H9 (cell line): ENCODE measurements at regions not wholly inside any gene's neighbourhood (a gene's known extent, or its start where the extent isn't known, plus 50 kb on each side); places are given as distances from the start of the nearest gene placed in this dataset.

Experiments used
- DNase-seq: peaks from one replicate; pipeline ENCODE4 v3.0.0-alpha.2; 2017
- H2AFZ ChIP-seq: one replicate; pipeline ENCODE4 v1.6.1; 2013; ENCODE audit warnings: mild to moderate bottlenecking, low read length, control low read depth, moderate library complexity
- H2AK5ac ChIP-seq: 2 replicates; pipeline ENCODE4 v1.6.1; 2013; ENCODE audit warnings: low read length, control low read depth, mixed read lengths; ENCODE audit not compliant: insufficient read length
- H2BK120ac ChIP-seq: one replicate; pipeline ENCODE4 v1.6.1; 2013; ENCODE audit warnings: low read depth, mild to moderate bottlenecking, low read length, control low read depth, inconsistent platforms; ENCODE audit not compliant: poor library complexity, severe bottlenecking
- H2BK12ac ChIP-seq: 2 replicates; pipeline ENCODE4 v1.6.1; 2013; ENCODE audit warnings: low read length, control low read depth, mixed read lengths, low read depth; ENCODE audit not compliant: insufficient read length
- H2BK15ac ChIP-seq: 2 replicates; pipeline ENCODE4 v1.6.1; 2013; ENCODE audit warnings: low read depth, low read length, control low read depth
- H2BK20ac ChIP-seq: one replicate; pipeline ENCODE4 v1.6.1; 2013; ENCODE audit warnings: low read depth, mild to moderate bottlenecking, low read length, control low read depth, inconsistent platforms; ENCODE audit not compliant: poor library complexity, severe bottlenecking
- H2BK5ac ChIP-seq: 2 replicates; pipeline ENCODE4 v1.6.1; 2013; ENCODE audit warnings: low read length, control low read depth, mixed read lengths; ENCODE audit not compliant: insufficient read length
- H3K14ac ChIP-seq: 2 replicates; pipeline ENCODE4 v1.6.1; 2013; ENCODE audit warnings: low read length, control low read depth; ENCODE audit not compliant: insufficient read depth
- H3K18ac ChIP-seq: 2 replicates; pipeline ENCODE4 v1.6.1; 2013; ENCODE audit warnings: low read depth, mild to moderate bottlenecking, mixed read lengths, low read length, control low read depth; ENCODE audit not compliant: insufficient read length
- H3K23ac ChIP-seq: 2 replicates; pipeline ENCODE4 v1.6.1; 2013; ENCODE audit warnings: low read length, control low read depth, mixed read lengths, low read depth; ENCODE audit not compliant: insufficient read length
- H3K23me2 ChIP-seq: 2 replicates; pipeline ENCODE4 v1.6.1; 2013; ENCODE audit warnings: low read depth, mild to moderate bottlenecking, mixed read lengths, low read length, control low read depth; ENCODE audit not compliant: insufficient read length, poor library complexity, severe bottlenecking
- H3K27ac ChIP-seq: 2 replicates; pipeline ENCODE4 v1.5.1; 2013; ENCODE audit warnings: low read length, control low read depth, mixed read lengths, low read depth; ENCODE audit not compliant: insufficient read length
- H3K27me3 ChIP-seq: 2 replicates; pipeline ENCODE4 v1.6.1; 2013; ENCODE audit warnings: low read length, control low read depth, inconsistent platforms; ENCODE audit not compliant: insufficient read depth
- H3K4ac ChIP-seq: 2 replicates; pipeline ENCODE4 v1.6.1; 2013; ENCODE audit warnings: low read depth, mild to moderate bottlenecking, control low read depth, inconsistent platforms, low read length, moderate library complexity
- H3K4me1 ChIP-seq: 2 replicates; pipeline ENCODE4 v1.6.1; 2013; ENCODE audit warnings: low read length, control low read depth, inconsistent platforms; ENCODE audit not compliant: insufficient read depth
- H3K4me2 ChIP-seq: 2 replicates; pipeline ENCODE4 v1.6.1; 2013; ENCODE audit warnings: low read length, control low read depth, mixed read lengths; ENCODE audit not compliant: insufficient read length, insufficient read depth
- H3K56ac ChIP-seq: 2 replicates; pipeline ENCODE4 v1.6.1; 2013; ENCODE audit warnings: low read depth, mild to moderate bottlenecking, mixed read lengths, low read length, control low read depth; ENCODE audit not compliant: insufficient read length
- H3K79me1 ChIP-seq: 2 replicates; pipeline ENCODE4 v1.6.1; 2013; ENCODE audit warnings: low read depth, mild to moderate bottlenecking, moderate library complexity, low read length, control low read depth, inconsistent platforms; ENCODE audit not compliant: insufficient read depth, poor library complexity, severe bottlenecking
- H3K79me2 ChIP-seq: 2 replicates; pipeline ENCODE4 v1.6.1; 2013; ENCODE audit warnings: low read length, control low read depth, inconsistent platforms; ENCODE audit not compliant: insufficient read depth
- H3K9ac ChIP-seq: 2 replicates; pipeline ENCODE4 v1.6.1; 2013; ENCODE audit warnings: low read length, control low read depth, mixed read lengths; ENCODE audit not compliant: insufficient read length; ENCODE audit errors: extremely low read depth
- H3K9me3 ChIP-seq: one replicate; pipeline ENCODE4 v1.6.1; 2013; ENCODE audit warnings: low read depth, low read length, inconsistent platforms; ENCODE audit not compliant: control insufficient read depth
- H3T11ph ChIP-seq: one replicate; pipeline ENCODE4 v1.6.1; 2013; ENCODE audit warnings: mild to moderate bottlenecking, low read length, control low read depth, inconsistent platforms
- H4K20me1 ChIP-seq: one replicate; pipeline ENCODE4 v1.6.1; 2013; ENCODE audit not compliant: control insufficient read depth, insufficient read length, insufficient read depth
- H4K5ac ChIP-seq: 2 replicates; pipeline ENCODE4 v1.6.1; 2013; ENCODE audit warnings: low read depth, mild to moderate bottlenecking, mixed read lengths, low read length, control low read depth; ENCODE audit not compliant: insufficient read length
- H4K8ac ChIP-seq: replicated peaks from 2 replicates; pipeline ENCODE4 v1.6.1; 2013; ENCODE audit warnings: low read length, control low read depth, mixed read lengths, low read depth; ENCODE audit not compliant: insufficient read length
- H4K91ac ChIP-seq: 2 replicates; pipeline ENCODE4 v1.6.1; 2013; ENCODE audit warnings: low read depth, mild to moderate bottlenecking, moderate library complexity, mixed read lengths, low read length, control low read depth; ENCODE audit not compliant: insufficient read length
- H3K27ac Mint-ChIP-seq, 3 experiments: 2 replicates in 2 of 3; 3 replicates in 1 of 3; pipeline ENCODE4 v1.8.0; 2020 to 2021; ENCODE audit warnings: mixed read lengths in 3 of 3, mild to moderate bottlenecking in 1 of 3, moderate library complexity in 1 of 3
- H3K27me3 Mint-ChIP-seq: 2 replicates; pipeline ENCODE4 v1.8.0; 2021; ENCODE audit warnings: low read depth, mild to moderate bottlenecking, moderate library complexity, mixed read lengths
- H3K36me3 Mint-ChIP-seq, 3 experiments: 2 replicates in 2 of 3; 3 replicates in 1 of 3; pipeline ENCODE4 v1.8.0; 2020 to 2021; ENCODE audit warnings: low read depth in 3 of 3, mixed read lengths in 3 of 3; ENCODE audit not compliant: insufficient read depth in 1 of 3
- H3K4me1 Mint-ChIP-seq, 2 experiments: 2 replicates each; pipeline ENCODE4 v1.8.0; 2020; ENCODE audit warnings: mixed read lengths in 2 of 2
- H3K4me3 Mint-ChIP-seq, 2 experiments: 2 replicates in 1 of 2; 3 replicates in 1 of 2; pipeline ENCODE4 v1.8.0; 2020 to 2021; ENCODE audit warnings: mild to moderate bottlenecking in 2 of 2, mixed read lengths in 2 of 2, moderate library complexity in 1 of 2
- H3K9me3 Mint-ChIP-seq, 2 experiments: 2 replicates in 1 of 2; 3 replicates in 1 of 2; pipeline ENCODE4 v1.8.0; 2020; ENCODE audit warnings: mild to moderate bottlenecking in 2 of 2, mixed read lengths in 2 of 2, moderate library complexity in 1 of 2
- CTCF ChIP-seq: fragments of 200-600 bp; sonication (generic); conservative IDR thresholded peaks from 3 replicates; pipeline ENCODE4 v1.8.0; 2021; ENCODE audit warnings: antibody characterized with exemption, mild to moderate bottlenecking

- Histone ChIP-seq H3K56ac (no peak overlapping the region), H3K14ac (no peak overlapping the region), H3K27ac (no peak overlapping the region), H4K5ac (no peak overlapping the region), H2BK120ac (no peak overlapping the region), H4K20me1 (no peaks in the 10 kb centered on the region), H2AFZ (no peak overlapping the region), H2BK20ac (no peak overlapping the region), H3K79me1 (no peaks in the 10 kb centered on the region), H3T11ph (no peak overlapping the region), H2BK5ac (no peak overlapping the region), H3K4me2 (no peak overlapping the region), H3K79me2 (no peaks in the 10 kb centered on the region), H3K23ac (no peak overlapping the region), H3K23me2 (no peaks in the 10 kb centered on the region), H3K27me3 (no peaks in the 10 kb centered on the region), H2AK5ac (no peak overlapping the region), H4K8ac (no peak overlapping the region), H3K9ac (no peak overlapping the region), H2BK15ac (no peak overlapping the region), H3K18ac (no peak overlapping the region), H3K4ac (no peak overlapping the region), H2BK12ac (no peak overlapping the region), H3K4me1 (no peaks in the 10 kb centered on the region), H3K9me3 (no peaks in the 10 kb centered on the region), H4K91ac (no peak overlapping the region)
- no peak for DNase-seq
- H3K27me3 Mint-ChIP-seq = no peaks in the 10 kb centered on the region
- no peak for TF ChIP-seq CTCF
- no peaks in the 10 kb centered on the region for H3K36me3 Mint-ChIP-seq
- H3K27ac Mint-ChIP-seq = no peak overlapping the region
- H3K9me3 Mint-ChIP-seq = no peaks in the 10 kb centered on the region; a peak in 1 of 5 replicates
- no peak overlapping the region for H3K4me3 Mint-ChIP-seq
- peaks cover 0 to 2% of the 10 kb centered on the region in 2 experiments; a peak in 1 of 4 replicates for H3K4me1 Mint-ChIP-seq
These were observed 246.5 kb downstream of the HAO1 start for GRCh38 chr20:7693761-7694160.
